AG09309 (cell line): ENCODE measurements at regions not wholly inside any gene's neighbourhood (a gene's known extent, or its start where the extent isn't known, plus 50 kb on each side); places are given as distances from the start of the nearest gene placed in this dataset.

Source experiments
- DNase-seq: peaks from one replicate; pipeline ENCODE4 v3.0.0-alpha.2; 2010; ENCODE audit warnings: low read depth
- H3K4me3 ChIP-seq: 2 replicates; pipeline ENCODE4 v1.5.1; 2011; ENCODE audit warnings: mild to moderate bottlenecking, low read depth, low read length, moderate library complexity; ENCODE audit not compliant: control insufficient read depth
- CTCF ChIP-seq: IDR thresholded peaks from 2 replicates; pipeline ENCODE4 v1.5.1; 2011; ENCODE audit warnings: mild to moderate bottlenecking, low read depth, low read length, inconsistent platforms; ENCODE audit not compliant: insufficient read depth, control insufficient read depth; ENCODE audit errors: missing control alignments

DNA sequence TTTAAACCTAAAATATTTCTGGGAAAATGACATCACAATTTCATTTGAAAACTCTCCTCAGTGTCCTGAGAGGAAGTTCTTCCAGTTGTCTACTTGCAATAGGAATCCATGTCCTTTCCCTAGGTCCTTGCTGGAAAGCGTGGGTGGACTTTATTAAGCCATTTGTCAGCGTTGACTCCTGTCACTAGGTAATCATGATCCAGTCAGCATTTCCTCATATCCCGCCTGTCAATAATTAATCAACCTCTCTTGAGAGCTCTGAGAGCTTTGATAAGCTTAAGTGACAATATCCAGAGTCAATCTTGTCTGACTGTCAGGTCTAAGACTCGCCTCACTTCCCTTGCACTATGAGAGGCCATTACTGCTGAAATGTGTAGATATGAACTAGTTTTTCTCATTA lies 107.2 kb upstream of the SLIT3 start:
- DNase-seq = no peak
- no peak for TF ChIP-seq CTCF
- H3K4me3 ChIP-seq = no peak overlapping the region

GRCh38 chr5:169404223-169404622 lies 103.3 kb upstream of the SLIT3 start:
- no peak for DNase-seq
- H3K4me3 ChIP-seq = no peak overlapping the region
- no peak for TF ChIP-seq CTCF

- H3K4me3 ChIP-seq = no peak overlapping the region
- no peak for TF ChIP-seq CTCF
- no peak for DNase-seq
These were observed 97.6 kb upstream of the SLIT3 start for GRCh38 chr5:169398515-169398914.

GRCh38 chr5:169395136-169395535 lies 94.2 kb upstream of the SLIT3 start:
- no peak for DNase-seq
- no peak overlapping the region for H3K4me3 ChIP-seq
- no peak for TF ChIP-seq CTCF

DNA sequence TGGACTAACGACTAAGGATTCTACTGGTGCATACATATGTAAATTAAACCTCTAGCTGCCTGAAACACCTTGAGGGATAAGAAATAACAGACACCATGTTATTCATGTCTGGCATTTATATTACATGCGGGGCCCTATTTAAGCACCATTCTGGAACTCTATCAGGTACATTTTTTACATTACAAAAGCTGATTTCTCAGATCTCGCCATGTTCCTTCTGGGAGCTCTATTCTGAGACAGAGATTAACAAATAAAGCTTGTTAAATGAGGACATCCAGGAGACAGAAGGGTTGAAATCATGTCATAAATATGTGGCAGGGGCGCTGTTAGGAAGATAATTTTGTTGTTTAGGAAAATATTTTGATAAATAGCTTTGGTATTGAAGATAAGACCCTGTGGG lies 93.4 kb upstream of the SLIT3 start:
- no peak for DNase-seq
- no peak for TF ChIP-seq CTCF
- H3K4me3 ChIP-seq = no peak overlapping the region

GRCh38 chr5:169393907-169394306 lies 93.0 kb upstream of the SLIT3 start:
- H3K4me3 ChIP-seq = no peak overlapping the region
- DNase-seq = no peak
- no peak for TF ChIP-seq CTCF

DNA sequence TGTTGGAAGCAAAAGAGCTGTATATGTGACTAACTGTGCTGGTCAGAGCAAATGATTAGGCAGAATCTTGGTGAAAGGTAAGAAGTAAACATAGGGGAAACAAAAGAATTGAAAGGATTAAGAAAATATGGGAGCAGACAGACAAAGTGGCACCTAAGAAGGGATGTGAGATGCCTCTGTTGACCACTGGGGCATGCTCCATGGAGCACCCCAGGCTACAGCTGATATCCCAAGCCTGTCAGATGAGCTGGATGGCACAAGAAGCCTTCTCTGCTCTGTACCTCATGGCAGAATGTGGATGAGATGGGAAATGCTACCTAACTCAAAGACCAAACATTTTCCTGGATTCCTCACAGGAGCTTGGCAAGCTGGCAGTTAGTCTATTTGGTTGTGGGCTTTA lies 89.3 kb upstream of the SLIT3 start:
- DNase-seq = no peak
- no peak for TF ChIP-seq CTCF
- no peak overlapping the region for H3K4me3 ChIP-seq
